Ectodermal cell (in vitro differentiated cells): ENCODE measurements at regions not wholly inside any gene's neighbourhood (a gene's known extent, or its start where the extent isn't known, plus 50 kb on each side); places are given as distances from the start of the nearest gene placed in this dataset.
"Not testable (repeated sequence)": the region's sequence is repeated elsewhere in the genome, so short reads cannot be mapped to it uniquely, and the experiment has no call there.

ENCODE experiments used
- H3K27ac ChIP-seq: 2 replicates; pipeline ENCODE4 v1.7.0; 2013; ENCODE audit warnings: mild to moderate bottlenecking, low read depth, low read length; ENCODE audit not compliant: insufficient read depth, poor library complexity, severe bottlenecking
- H3K27me3 ChIP-seq: 2 replicates; pipeline ENCODE4 v1.7.0; 2013; ENCODE audit warnings: mild to moderate bottlenecking, low read length; ENCODE audit not compliant: insufficient read depth, control insufficient read depth, poor library complexity, severe bottlenecking
- H3K36me3 ChIP-seq: one replicate; pipeline ENCODE4 v1.7.0; 2013; ENCODE audit warnings: low read length; ENCODE audit not compliant: control insufficient read depth, insufficient read depth
- H3K4me1 ChIP-seq: one replicate; pipeline ENCODE4 v1.7.0; 2013; ENCODE audit warnings: low read length; ENCODE audit not compliant: control insufficient read depth, insufficient read depth
- H3K4me3 ChIP-seq: 2 replicates; pipeline ENCODE4 v1.7.0; 2013; ENCODE audit warnings: low read depth, low read length, control low read depth; ENCODE audit not compliant: insufficient read depth
- H3K9me3 ChIP-seq: 2 replicates; pipeline ENCODE4 v1.7.0; 2013; ENCODE audit warnings: mild to moderate bottlenecking, low read length, moderate library complexity; ENCODE audit not compliant: control insufficient read depth
- WGBS, 2 experiments: methylation state at CpG; one replicate each; pipeline ENCODE4 v1.1.7; 2013; ENCODE audit warnings: missing lambda C conversion rate in 2 of 2; 5-methylcytosine and 5-hydroxymethylcytosine counted together

DNA sequence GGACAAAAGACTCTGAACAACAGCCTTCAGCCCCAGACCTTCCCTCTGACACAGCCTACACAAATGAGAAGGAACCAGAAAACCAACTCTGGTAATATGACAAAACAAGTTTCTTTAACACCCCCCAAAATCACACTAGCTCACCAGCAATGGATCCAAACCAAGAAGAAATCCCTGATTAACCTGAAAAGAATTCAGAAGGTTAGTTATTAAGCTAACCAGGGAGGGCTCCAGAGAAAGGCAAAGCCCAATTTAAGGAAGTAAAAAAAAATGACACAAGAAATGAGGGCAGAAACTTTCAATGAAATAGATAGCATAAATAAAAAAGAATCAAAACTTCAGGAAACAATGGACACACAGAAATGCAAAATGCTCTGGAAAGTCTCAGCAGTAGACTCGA lies 224.0 kb downstream of the TRIML1 start:
- no peaks in the 10 kb centered on the region for H3K9me3 ChIP-seq
- H3K4me1 ChIP-seq: no peaks in the 10 kb centered on the region
- no peaks in the 10 kb centered on the region for H3K27me3 ChIP-seq
- no peaks in the 10 kb centered on the region for H3K36me3 ChIP-seq
- H3K27ac ChIP-seq: no peak overlapping the region
- WGBS, 2 experiments: 81 to 100% methylated on average over 1 of the region's 1 CpG
- H3K4me3 ChIP-seq: no peak overlapping the region

DNA sequence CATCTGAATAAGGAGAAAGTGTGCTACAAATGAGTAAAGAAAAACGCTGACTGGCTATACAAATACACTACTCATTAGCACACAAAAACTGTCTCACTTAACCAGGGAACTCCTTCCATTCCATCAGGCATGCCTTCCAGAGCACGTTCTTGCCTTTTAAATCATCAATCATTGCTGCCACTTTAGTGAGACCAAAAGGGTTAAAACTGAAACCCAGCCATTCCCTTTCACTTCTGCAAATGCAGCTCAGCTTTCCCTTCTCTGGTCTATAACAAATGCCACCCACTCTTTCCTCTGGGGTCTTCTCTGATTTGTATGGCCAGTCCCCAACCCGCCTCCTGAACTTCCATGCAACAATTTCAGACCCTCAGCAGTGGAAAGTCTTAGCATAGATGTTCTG lies 231.5 kb downstream of the TRIML1 start:
- H3K27ac ChIP-seq: no peak overlapping the region
- no peaks in the 10 kb centered on the region for H3K27me3 ChIP-seq
- H3K9me3 ChIP-seq: no peaks in the 10 kb centered on the region
- H3K4me3 ChIP-seq: no peak overlapping the region
- WGBS, 2 experiments: 76 to 80% methylated on average over 3 of the region's 3 CpGs
- no peaks in the 10 kb centered on the region for H3K4me1 ChIP-seq
- no peaks in the 10 kb centered on the region for H3K36me3 ChIP-seq

DNA sequence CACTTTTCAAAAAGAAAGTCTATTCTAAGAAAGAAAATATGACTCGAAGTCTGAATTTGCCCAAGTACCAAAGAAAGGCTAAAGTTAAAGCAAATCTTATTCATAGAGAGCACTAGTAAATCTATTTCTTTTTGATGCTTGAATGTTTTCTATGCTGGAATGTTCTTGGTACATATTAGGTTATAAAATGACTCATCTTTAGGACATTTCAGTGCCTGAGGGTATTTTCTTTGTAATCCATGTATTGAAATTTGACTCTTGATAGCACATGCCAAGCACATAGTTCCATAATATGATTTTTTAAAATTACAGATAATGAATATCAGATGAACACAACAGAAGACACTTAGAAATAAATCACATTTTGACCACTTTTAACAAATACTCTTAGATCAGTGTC lies 232.8 kb downstream of the TRIML1 start:
- Histone ChIP-seq H3K27ac (no peak overlapping the region), H3K4me3 (no peak overlapping the region), H3K4me1 (no peaks in the 10 kb centered on the region), H3K9me3 (no peaks in the 10 kb centered on the region), H3K36me3 (no peaks in the 10 kb centered on the region), H3K27me3 (no peaks in the 10 kb centered on the region)
- 100% methylated on average over 1 of the region's 1 CpG for WGBS, 2 experiments

DNA sequence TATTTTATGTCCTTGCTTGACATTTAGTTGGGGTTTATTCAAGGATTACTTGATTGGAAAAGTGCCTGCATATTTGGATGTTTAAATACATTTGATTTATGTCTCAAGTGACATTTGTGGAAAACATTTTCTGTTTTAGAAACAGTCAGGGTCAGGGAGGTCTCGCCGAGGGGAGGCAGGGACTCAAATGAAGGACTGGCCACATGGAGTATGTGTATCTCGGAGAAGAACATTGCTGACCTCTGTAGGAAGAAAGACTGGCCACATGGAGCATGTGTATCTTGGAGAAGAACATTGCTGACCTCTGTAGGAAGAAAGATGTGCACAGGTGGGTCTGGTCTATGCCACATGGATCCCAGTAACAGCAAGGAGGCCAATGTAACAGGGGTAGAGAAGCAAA lies 233.6 kb downstream of the TRIML1 start:
- no peaks in the 10 kb centered on the region for H3K27me3 ChIP-seq
- H3K36me3 ChIP-seq: no peaks in the 10 kb centered on the region
- no peaks in the 10 kb centered on the region for H3K9me3 ChIP-seq
- H3K27ac ChIP-seq: no peak overlapping the region
- H3K4me3 ChIP-seq: no peak overlapping the region
- H3K4me1 ChIP-seq: no peaks in the 10 kb centered on the region
- 88 to 90% methylated on average over 3 of the region's 3 CpGs for WGBS, 2 experiments

DNA sequence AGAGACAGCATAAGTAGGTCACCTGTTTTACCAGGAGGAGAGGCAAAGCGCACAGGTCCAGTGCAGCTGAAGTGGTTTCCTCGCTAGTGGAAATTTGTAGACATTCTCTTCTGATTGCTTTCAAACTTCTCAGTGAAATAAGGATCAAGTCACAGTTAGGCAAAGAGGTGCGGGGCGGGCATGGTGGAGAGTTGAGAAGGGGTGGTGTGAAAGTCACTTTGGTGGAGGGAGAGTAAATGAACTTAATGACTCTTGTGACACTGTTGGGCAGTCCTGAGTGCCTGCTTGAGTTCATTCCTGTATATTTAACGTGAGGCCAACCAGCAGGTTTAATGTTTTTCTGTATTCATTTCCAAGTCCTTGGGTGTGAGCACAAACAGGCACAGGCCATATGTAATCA lies 235.6 kb downstream of the TRIML1 start:
- no peaks in the 10 kb centered on the region for H3K36me3 ChIP-seq
- no peak overlapping the region for H3K4me3 ChIP-seq
- no peaks in the 10 kb centered on the region for H3K27me3 ChIP-seq
- H3K27ac ChIP-seq: no peak overlapping the region
- 96 to 99% methylated on average over 5 of the region's 5 CpGs for WGBS, 2 experiments
- H3K4me1 ChIP-seq: no peaks in the 10 kb centered on the region
- H3K9me3 ChIP-seq: no peaks in the 10 kb centered on the region

DNA sequence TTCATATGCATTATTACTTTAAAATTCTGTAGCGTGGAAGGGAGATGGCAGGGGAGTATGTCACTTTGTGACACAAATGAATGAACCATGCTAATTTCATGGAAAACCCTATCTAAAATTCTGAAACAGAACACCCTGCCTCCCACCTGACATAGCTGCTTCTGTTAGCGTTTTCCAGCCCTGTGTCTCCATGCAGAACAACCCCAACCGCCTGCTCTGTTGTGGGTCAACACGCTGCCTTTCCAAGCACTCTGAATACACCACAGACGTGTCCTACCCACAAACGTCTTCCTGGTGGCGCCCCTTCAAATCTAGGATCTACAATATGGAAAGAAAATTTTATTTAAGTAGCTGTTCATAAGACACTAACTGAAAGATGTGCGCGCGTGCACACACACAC lies 238.6 kb downstream of the TRIML1 start:
- Histone ChIP-seq H3K27ac (no peak overlapping the region), H3K4me1 (no peaks in the 10 kb centered on the region), H3K4me3 (no peak overlapping the region), H3K9me3 (no peaks in the 10 kb centered on the region), H3K36me3 (no peaks in the 10 kb centered on the region), H3K27me3 (no peaks in the 10 kb centered on the region)
- 96 to 97% methylated on average over 4 to 10 of the region's 10 CpGs for WGBS, 2 experiments

DNA sequence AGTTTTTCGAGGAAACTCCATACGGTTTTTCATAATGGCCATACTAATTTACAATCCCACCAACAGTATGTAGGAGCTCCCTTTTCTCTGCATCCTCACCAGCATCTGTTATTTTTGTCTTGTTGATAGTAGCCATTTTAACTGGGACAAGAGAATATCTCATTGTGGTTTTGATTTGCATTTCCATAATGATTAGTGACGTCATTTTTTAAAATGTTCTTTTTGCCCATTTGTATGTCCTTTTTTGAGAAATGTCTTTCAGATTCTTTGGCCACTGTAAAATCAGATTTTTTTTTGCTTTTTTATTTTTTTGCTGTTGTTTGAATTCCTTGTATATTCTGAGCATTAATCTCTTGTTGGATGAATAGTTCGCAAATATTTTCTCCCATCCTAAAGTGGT lies 243.9 kb downstream of the TRIML1 start:
- no peaks in the 10 kb centered on the region for H3K4me1 ChIP-seq
- no peak overlapping the region for H3K27ac ChIP-seq

DNA sequence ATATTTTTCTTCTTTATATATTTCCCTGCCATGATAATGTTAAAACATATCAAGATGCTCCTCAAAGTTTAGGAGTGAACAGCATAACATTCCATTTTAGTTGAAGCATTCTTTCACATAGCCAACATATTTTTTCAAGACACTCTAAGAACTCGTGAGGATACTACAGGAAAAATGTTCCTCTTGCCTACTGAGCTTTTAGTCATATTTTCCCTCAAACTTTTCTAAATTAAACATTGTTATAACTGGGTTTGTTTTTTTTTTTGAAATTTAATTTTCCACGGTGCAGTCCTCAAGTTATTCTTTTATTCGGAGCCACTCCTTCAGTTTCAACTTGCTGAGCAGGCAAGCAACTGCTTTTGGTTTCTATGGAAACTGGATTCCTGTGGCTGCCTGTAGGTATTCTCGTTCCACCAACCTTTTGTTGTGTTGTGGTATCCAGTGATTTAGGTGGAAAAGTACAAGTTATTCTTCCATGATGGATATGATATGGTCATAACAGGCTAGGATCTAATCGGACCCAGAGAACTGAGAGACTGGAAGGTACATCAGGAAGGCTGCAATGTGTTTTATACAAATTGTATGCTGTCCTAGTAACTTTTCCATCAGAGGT lies 248.0 kb downstream of the TRIML1 start:
- no peak overlapping the region for H3K4me3 ChIP-seq
- 52 to 56% methylated on average over 5 of the region's 5 CpGs for WGBS, 2 experiments
- H3K4me1 ChIP-seq: no peaks in the 10 kb centered on the region
- H3K27me3 ChIP-seq: no peaks in the 10 kb centered on the region
- H3K27ac ChIP-seq: peak overlapping the region; percentile 27
- H3K9me3 ChIP-seq: peaks cover 4% of the 10 kb centered on the region
- no peaks in the 10 kb centered on the region for H3K36me3 ChIP-seq

More for the DNA sequence above, 243.9 kb downstream of the TRIML1 start:
- H3K4me3 ChIP-seq: no peak overlapping the region
- no peaks in the 10 kb centered on the region for H3K36me3 ChIP-seq
- H3K27me3 ChIP-seq: no peaks in the 10 kb centered on the region
- H3K9me3 ChIP-seq: peaks cover 4% of the 10 kb centered on the region
- WGBS, 2 experiments: 91 to 96% methylated on average over 2 to 4 of the region's 4 CpGs

DNA sequence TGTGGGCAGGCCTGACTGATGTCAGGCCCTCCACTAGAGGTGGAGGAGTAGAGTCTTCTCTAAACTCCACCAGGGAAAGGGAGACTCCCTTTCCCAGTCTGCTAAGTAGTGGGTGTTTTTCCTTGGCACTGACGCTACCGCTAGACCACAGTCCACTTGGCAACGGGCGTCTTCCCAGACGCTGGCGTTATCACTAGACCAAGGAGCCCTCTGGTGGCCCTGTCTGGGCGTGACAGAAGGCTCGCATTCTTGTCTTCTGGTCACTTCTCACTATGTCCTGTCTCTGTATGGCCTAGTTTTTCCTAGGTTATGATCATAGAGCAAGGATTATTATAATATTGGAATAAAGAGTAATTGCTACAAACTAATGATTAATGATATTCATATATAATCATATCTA lies 252.1 kb downstream of the TRIML1 start:
- not testable (repeated sequence) for H3K9me3 ChIP-seq, H3K4me1 ChIP-seq, H3K36me3 ChIP-seq, H3K27me3 ChIP-seq, H3K27ac ChIP-seq, H3K4me3 ChIP-seq
- 94 to 96% methylated on average over 8 of the region's 8 CpGs for WGBS, 2 experiments

DNA sequence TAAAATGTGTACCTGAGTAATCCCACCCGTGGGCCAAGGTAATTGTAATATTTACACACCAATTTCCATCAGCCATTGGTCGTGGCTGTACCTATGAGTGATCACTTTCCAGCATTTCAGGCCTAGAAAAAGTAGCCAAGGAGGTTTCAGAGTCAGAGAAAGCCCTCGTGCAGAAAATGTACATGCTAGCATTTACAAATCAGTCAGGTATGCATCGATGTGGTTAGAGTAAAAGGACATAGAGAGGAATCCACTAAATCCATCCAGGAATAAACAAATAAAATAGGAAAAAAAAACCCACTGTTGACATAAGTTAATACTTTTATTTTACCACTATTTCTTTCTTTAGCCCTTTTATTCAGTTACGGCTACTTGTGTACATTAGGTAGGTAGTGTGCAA lies 256.8 kb downstream of the TRIML1 start:
- Histone ChIP-seq H3K27me3 (no peaks in the 10 kb centered on the region), H3K4me3 (no peak overlapping the region), H3K9me3 (no peaks in the 10 kb centered on the region), H3K27ac (no peak overlapping the region), H3K36me3 (no peaks in the 10 kb centered on the region), H3K4me1 (no peaks in the 10 kb centered on the region)
- WGBS, 2 experiments: 89 to 96% methylated on average over 4 of the region's 5 CpGs

DNA sequence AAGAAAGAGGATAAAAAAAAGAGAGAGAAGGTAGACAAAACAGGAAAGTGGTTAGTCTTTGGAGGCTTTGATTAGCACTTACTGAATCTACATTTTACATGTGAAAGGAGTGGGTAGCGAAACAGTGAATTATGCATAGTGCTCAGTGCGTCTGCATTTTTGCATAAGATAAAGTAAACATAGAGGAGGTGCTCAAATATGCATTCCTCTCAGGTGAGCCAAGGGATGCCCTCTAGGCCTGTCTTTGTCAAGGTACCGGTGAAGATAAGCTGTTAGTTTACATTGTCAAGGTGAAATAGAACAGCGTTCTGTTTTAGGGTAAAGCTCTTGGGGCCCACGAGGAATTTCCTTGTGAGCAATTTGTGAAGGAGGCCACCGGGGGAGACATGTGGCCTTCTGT lies 260.6 kb downstream of the TRIML1 start:
- no peaks in the 10 kb centered on the region for H3K9me3 ChIP-seq
- H3K27me3 ChIP-seq: no peaks in the 10 kb centered on the region
- no peaks in the 10 kb centered on the region for H3K4me1 ChIP-seq
- 53 to 63% methylated on average over 6 of the region's 6 CpGs for WGBS, 2 experiments
- H3K27ac ChIP-seq: no peak overlapping the region
- H3K4me3 ChIP-seq: no peak overlapping the region
- no peaks in the 10 kb centered on the region for H3K36me3 ChIP-seq
